Ovary (tissue), 7 donors: ENCODE measurements at regions not wholly inside any gene's neighbourhood (a gene's known extent, or its start where the extent isn't known, plus 50 kb on each side); places are given as distances from the start of the nearest gene placed in this dataset.

Source experiments
- DNase-seq, 5 donors: peaks; one replicate each; pipeline ENCODE4 v3.0.0-alpha.2; 2019 to 2020
- H3K27ac ChIP-seq, 2 donors: fragments of 200-600 bp; one replicate each; pipeline versions ENCODE4 v1.5.1 to v1.8.0; 2019 to 2022
- H3K27me3 ChIP-seq: fragments of 200-600 bp; one replicate; pipeline ENCODE4 v1.8.0; 2022
- H3K36me3 ChIP-seq: fragments of 200-600 bp; sonication (generic); one replicate; pipeline ENCODE4 v1.5.1; 2019
- H3K4me1 ChIP-seq: one replicate; pipeline ENCODE4 v1.8.1; 2013; ENCODE audit warnings: mild to moderate bottlenecking, moderate library complexity; ENCODE audit not compliant: insufficient read depth
- H3K4me3 ChIP-seq: fragments of 200-600 bp; sonication (generic); one replicate; pipeline ENCODE4 v1.5.1; 2017
- H3K9me3 ChIP-seq, 2 donors: fragments of 200-600 bp in 1 of 2; sonication (generic) in 1 of 2; one replicate each; pipeline versions ENCODE4 v1.5.1 to v1.8.1; 2013 to 2019; ENCODE audit warnings: mild to moderate bottlenecking in 1 of 2, moderate library complexity in 1 of 2
- EP300 ChIP-seq: sonication (generic); formaldehyde crosslinking; IDR thresholded peaks from one replicate; pipeline ENCODE4 v1.6.1; 2017; ENCODE audit warnings: antibody characterized with exemption
- POLR2A ChIP-seq: fragments of 450-650 bp; IDR thresholded peaks from one replicate; pipeline ENCODE4 v1.6.1; 2017; ENCODE audit warnings: antibody characterized with exemption, mild to moderate bottlenecking, moderate library complexity
- WGBS, 3 donors: extraction: QIAGEN DNeasy Blood & Tissue Kit in 1 of 3; methylation state at CpG; one replicate each; pipeline versions ENCODE4 v1.1.5 to v1.1.7; 2013 to 2017; 5-methylcytosine and 5-hydroxymethylcytosine counted together
- intact Hi-C, 4 donors: fragments of 100-400 bp; cut with DNase I; formaldehyde crosslinking; loops; one replicate each; pipeline versions ENCODE4 v1.11.0 to v1.15.1; 2022 to 2023
- TF ChIP-seq, protein P1 (sequence below), 3 donors: fragments of 450-650 bp in 2 of 3; fragments of 200-600 bp in 1 of 3; IDR thresholded peaks; one replicate each; pipeline versions ENCODE4 v1.5.1 to v1.8.0; 2016 to 2022; ENCODE audit warnings: antibody characterized with exemption in 3 of 3, mild to moderate bottlenecking in 1 of 3
- donor health status: DM: no; HTN: no; CAD: no; lungs with moderate emphysema.
- donor health status: DM: no; HTN: no; CAD: no.
- donor health status: Bipolar disorder and iron deficiency.
- donor health status: DM: no; HTN: no; CAD: no.
- donor health status: DM: yes; HTN: yes; CAD: no.

DNA sequence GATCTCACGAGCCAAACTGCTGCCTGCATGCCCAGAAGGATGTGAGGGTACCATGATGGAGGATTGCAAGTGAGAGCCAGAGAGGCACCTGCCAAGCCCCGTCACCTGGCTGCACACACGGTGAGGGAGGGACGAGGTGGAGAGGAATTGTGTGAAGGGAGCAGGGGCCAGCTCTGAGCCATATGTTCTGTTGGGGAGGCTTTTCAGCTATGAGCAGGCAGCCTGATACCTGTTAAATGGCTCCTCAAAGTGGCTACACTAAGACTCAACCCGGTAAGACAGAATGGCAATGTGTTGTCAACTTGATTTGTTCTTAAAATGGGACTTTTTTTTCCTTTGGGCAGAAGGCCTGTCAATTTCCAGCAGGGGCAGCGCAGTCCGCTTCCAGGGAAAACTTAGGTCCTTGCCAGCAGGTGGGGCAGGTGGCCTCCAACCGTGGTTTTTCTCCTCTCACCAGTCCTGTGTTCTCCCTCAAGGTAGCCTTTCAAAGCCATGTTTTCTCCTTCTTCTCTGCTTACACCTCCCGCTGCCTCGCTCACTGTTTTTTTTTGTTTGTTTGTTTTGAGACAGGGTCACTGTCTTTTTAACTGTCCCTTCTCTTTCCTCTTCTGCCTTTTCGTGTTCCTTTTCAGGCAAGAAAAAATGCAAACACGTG is 57.7 kb upstream of the ZNRF2 start:
- TF ChIP-seq POLR2A (no peak), EP300 (no peak)
- TF ChIP-seq, protein P1, sequence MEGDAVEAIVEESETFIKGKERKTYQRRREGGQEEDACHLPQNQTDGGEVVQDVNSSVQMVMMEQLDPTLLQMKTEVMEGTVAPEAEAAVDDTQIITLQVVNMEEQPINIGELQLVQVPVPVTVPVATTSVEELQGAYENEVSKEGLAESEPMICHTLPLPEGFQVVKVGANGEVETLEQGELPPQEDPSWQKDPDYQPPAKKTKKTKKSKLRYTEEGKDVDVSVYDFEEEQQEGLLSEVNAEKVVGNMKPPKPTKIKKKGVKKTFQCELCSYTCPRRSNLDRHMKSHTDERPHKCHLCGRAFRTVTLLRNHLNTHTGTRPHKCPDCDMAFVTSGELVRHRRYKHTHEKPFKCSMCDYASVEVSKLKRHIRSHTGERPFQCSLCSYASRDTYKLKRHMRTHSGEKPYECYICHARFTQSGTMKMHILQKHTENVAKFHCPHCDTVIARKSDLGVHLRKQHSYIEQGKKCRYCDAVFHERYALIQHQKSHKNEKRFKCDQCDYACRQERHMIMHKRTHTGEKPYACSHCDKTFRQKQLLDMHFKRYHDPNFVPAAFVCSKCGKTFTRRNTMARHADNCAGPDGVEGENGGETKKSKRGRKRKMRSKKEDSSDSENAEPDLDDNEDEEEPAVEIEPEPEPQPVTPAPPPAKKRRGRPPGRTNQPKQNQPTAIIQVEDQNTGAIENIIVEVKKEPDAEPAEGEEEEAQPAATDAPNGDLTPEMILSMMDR (IDR thresholded peaks at IDR 0.05) = no peak
- Histone ChIP-seq H3K4me3 (no peak overlapping the region), H3K27me3 (no peaks in the 10 kb centered on the region), H3K27ac (no peak overlapping the region), H3K9me3 (no peaks in the 10 kb centered on the region), H3K36me3 (no peaks in the 10 kb centered on the region), H3K4me1 (peaks cover 1% of the 10 kb centered on the region)
- no peak for DNase-seq
- intact Hi-C loops = no loop called here
- WGBS, 3 donors = 72 to 79% (median 76%) methylated on average over 12 of the region's 12 CpGs

DNA sequence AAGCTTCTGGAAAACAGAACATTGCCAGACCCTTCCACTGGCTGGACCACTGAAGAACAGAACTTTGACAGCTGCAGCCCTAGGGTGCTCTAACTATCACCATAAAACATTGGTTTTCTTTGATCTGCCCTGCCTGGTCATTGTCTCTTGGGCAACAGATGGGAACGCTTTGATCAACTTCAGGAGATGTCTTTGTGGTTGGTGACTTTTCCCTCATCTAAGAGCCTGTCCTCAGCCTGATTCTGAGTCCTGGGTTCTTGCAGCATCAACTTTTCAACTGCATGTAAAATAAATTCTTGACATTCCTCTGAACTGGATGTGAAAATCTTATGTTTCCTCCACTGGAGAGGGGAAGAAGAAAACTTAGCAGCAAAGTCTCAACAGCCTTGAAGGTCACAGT is 53.1 kb upstream of the ZNRF2 start:
- Histone ChIP-seq H3K36me3 (no peaks in the 10 kb centered on the region), H3K27me3 (no peaks in the 10 kb centered on the region), H3K4me3 (no peak overlapping the region), H3K9me3 (no peaks in the 10 kb centered on the region), H3K27ac (no peak overlapping the region), H3K4me1 (peaks cover 1% of the 10 kb centered on the region)
- TF ChIP-seq, protein P1 (IDR thresholded peaks at IDR 0.05) = no peak
- TF ChIP-seq POLR2A (no peak), EP300 (no peak)
- 93 to 100% (median 94%) methylated on average over 1 of the region's 1 CpG for WGBS, 3 donors
- intact Hi-C loops = no loop called here
- no peak for DNase-seq

DNA sequence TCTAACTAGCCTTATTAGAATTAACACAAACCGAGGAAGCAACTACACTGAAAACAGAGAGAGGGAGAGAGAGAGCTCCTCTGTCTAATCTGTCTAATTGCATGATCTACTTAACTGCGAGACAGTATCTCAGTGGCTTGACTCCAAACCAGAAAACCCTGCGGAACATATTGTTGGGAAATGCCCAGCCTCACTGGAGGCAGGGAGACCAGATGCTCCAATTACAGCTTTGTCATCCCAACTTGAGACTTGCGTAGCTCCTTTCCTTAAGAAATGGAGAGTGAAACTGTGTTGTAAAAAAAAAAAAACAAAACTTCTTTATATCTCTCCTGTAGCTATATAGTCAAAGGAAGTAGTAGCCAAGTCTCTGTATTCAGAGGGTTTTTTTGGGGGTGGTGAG is 52.0 kb upstream of the ZNRF2 start:
- Histone ChIP-seq H3K9me3 (no peaks in the 10 kb centered on the region), H3K27ac (no peak overlapping the region), H3K36me3 (no peaks in the 10 kb centered on the region), H3K4me1 (no peaks in the 10 kb centered on the region), H3K4me3 (no peak overlapping the region), H3K27me3 (no peaks in the 10 kb centered on the region)
- WGBS, 3 donors = 66 to 75% (median 67%) methylated on average over 4 of the region's 4 CpGs
- DNase-seq = no peak
- TF ChIP-seq EP300 (no peak), POLR2A (no peak)
- TF ChIP-seq, protein P1 (IDR thresholded peaks at IDR 0.05) = no peak
- intact Hi-C loops = no loop called here
